ENCODE measurements at regions not wholly inside any gene's neighbourhood (a gene's known extent, or its start where the extent isn't known, plus 50 kb on each side); places are given as distances from the start of the nearest gene placed in this dataset.

- WGBS, 2 experiments (ENCODE audit: extremely low coverage in 2 of 2, insufficient read length in 1 of 2), result no CpG with 5 or more reads among the region's 2 CpGs
- Histone ChIP-seq H3K36me3 (ENCODE audit: control insufficient read depth, insufficient read depth, low read length) (no peaks in the 10 kb centered on the region), H3K18ac (ENCODE audit: low read depth, low read length) (no peak overlapping the region)
Observed at GRCh38 chr14:25882899-25883298, 714.9 kb downstream of the NOVA1 start.

More at GRCh38 chr14:25882899-25883298, 714.9 kb downstream of the NOVA1 start:
- intact Hi-C loops (cut with micrococcal nuclease) (no loop called here), in situ Hi-C loops (cut with MboI; ENCODE audit: low sequenced_read_pairs) (no loop called here), dilution Hi-C loops (cut with HindIII; ENCODE audit: low sequenced_read_pairs, unreplicated experiment) (no loop called here)
- Histone ChIP-seq H4K20me1 (ENCODE audit: insufficient read depth, low read length) (no peaks in the 10 kb centered on the region), H2BK20ac (ENCODE audit: low read depth, low read length) (no peak overlapping the region), H3K4ac (ENCODE audit: low read depth, low read length) (no peak overlapping the region), H3K79me1 (ENCODE audit: low read depth in 1 of 2, low read length in 2 of 2) (no peaks in the 10 kb centered on the region), H3K9me3 (ENCODE audit: control insufficient read depth, insufficient read depth, low read length) (no peaks in the 10 kb centered on the region; the same call in 1 of the 2 replicates), H3K56ac (ENCODE audit: extremely low read depth, insufficient read depth, low read length) (no peak overlapping the region), H3K9me1 (ENCODE audit: insufficient read depth, low read length) (no peaks in the 10 kb centered on the region), H4K5ac (ENCODE audit: low read depth, low read length) (no peak overlapping the region), H3K9ac (ENCODE audit: low read depth, low read length) (no peak overlapping the region), H3K4me1 (ENCODE audit: control insufficient read depth, insufficient read depth, low read length) (no peaks in the 10 kb centered on the region), H3K27me3 (ENCODE audit: control insufficient read depth, insufficient read depth, low read length) (no peaks in the 10 kb centered on the region), H2AFZ (replicated peaks; ENCODE audit: low read length, poor library complexity) (no peak overlapping the region), H2BK120ac (ENCODE audit: low read depth, low read length) (no peak overlapping the region), H2BK5ac (ENCODE audit: low read depth, low read length, poor library complexity, severe bottlenecking) (no peak overlapping the region), H2BK15ac (ENCODE audit: low read depth, low read length) (no peak overlapping the region), H2AK9ac (replicated peaks; ENCODE audit: low read depth, low read length, poor library complexity) (no peak overlapping the region), H3K14ac (replicated peaks; ENCODE audit: low read depth, low read length) (no peak overlapping the region), H2AK5ac (ENCODE audit: low read depth, low read length) (no peak overlapping the region), H3K27ac (ENCODE audit: insufficient read depth, low read length) (no peak overlapping the region), H4K8ac (ENCODE audit: low read depth in 2 of 2, low read length in 2 of 2) (no peak overlapping the region), H3K23ac (ENCODE audit: low read depth, low read length) (no peak overlapping the region), H4K91ac (ENCODE audit: insufficient read depth, low read depth, low read length) (no peak overlapping the region), H3K4me3 (ENCODE audit: insufficient read depth, low read depth, low read length) (no peak overlapping the region), H3K4me2 (ENCODE audit: low read depth, low read length) (no peak overlapping the region)
- no TSS peak for BruUV-seq (replicated peaks)
- CTCF ChIA-PET, result no interaction called here
- no peak for ATAC-seq (ENCODE audit: low read depth)
- POLR2A ChIA-PET (ENCODE audit: unreplicated experiment), result no interaction called here
- no peak for DNase-seq
- TF ChIP-seq RAD21 (IDR thresholded peaks at IDR 0.05; ENCODE audit: low read length) (no peak), MAFK (IDR thresholded peaks at IDR 0.05; ENCODE audit: low read depth, low read length) (no peak), POLR2A (IDR thresholded peaks at IDR 0.05; ENCODE audit: low read depth, low read length) (no peak), CEBPB (IDR thresholded peaks at IDR 0.05; ENCODE audit: low read depth, low read length) (no peak), CTCF (conservative IDR thresholded peaks at IDR 0.05; ENCODE audit: low read depth, low read length) (no peak), MXI1 (IDR thresholded peaks at IDR 0.05; ENCODE audit: borderline replicate concordance, low read depth, low read length) (no peak), NFE2L2 (IDR thresholded peaks at IDR 0.05; ENCODE audit: low read depth, low read length) (no peak), SMC3 (IDR thresholded peaks at IDR 0.05; ENCODE audit: low read depth, low read length) (no peak), FOS (IDR thresholded peaks at IDR 0.05; ENCODE audit: low read depth, low read length) (no peak), BHLHE40 (IDR thresholded peaks at IDR 0.05; ENCODE audit: low read depth, low read length) (no peak), RCOR1 (IDR thresholded peaks at IDR 0.05; ENCODE audit: insufficient replicate concordance, low read length) (no peak), USF2 (IDR thresholded peaks at IDR 0.05; ENCODE audit: low read depth, low read length) (no peak), CHD1 (IDR thresholded peaks at IDR 0.05; ENCODE audit: low read depth, low read length) (no peak), RFX5 (IDR thresholded peaks at IDR 0.05; ENCODE audit: low read depth, low read length) (no peak), ELK1 (IDR thresholded peaks at IDR 0.05; ENCODE audit: borderline replicate concordance, low read depth, low read length) (no peak)
